ENCODE measurements at regions not wholly inside any gene's neighbourhood (a gene's known extent, or its start where the extent isn't known, plus 50 kb on each side); places are given as distances from the start of the nearest gene placed in this dataset.
"Not testable (repeated sequence)": the region's sequence is repeated elsewhere in the genome, so short reads cannot be mapped to it uniquely, and the experiment has no call there.

DNA sequence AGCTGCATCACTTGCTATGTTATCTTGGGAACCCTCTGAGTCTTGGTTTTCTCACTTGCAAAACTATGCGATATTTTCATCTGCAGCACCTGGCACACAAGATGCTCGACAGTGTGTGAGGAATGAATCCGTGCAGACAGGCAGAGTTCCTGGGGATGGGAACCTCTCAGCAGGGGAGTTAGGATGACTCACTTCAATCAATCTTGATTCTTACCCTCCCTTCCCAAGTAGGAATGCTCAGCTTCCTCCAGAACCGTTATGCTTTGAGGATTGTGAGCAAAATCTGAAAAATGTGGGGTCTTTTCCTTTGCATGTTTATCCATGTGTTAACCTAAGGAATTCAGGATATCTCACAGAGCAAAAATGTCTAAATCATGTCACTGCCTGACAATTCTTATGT is 68.9 kb upstream of the HNF1B start:
- H3K9me1 ChIP-seq (ENCODE audit: control insufficient read depth, extremely low read depth, insufficient read depth, low read length): no peaks in the 10 kb centered on the region
- no peaks in the 10 kb centered on the region for H3K27me3 ChIP-seq (ENCODE audit: control insufficient read depth, extremely low read depth, insufficient read depth, low read length)
- H3K9me3 ChIP-seq (ENCODE audit: control insufficient read depth, low read depth, low read length): no peaks in the 10 kb centered on the region
- TF ChIP-seq CTCF (optimal IDR thresholded peaks at IDR 0.05 in 1 of 3, IDR thresholded peaks at IDR 0.05 in 1 of 3, conservative IDR thresholded peaks at IDR 0.05 in 1 of 3; ENCODE audit: extremely low read depth in 1 of 3, insufficient read depth in 2 of 3, low read length in 3 of 3): no peak
- TF ChIP-seq EZH2 (IDR thresholded peaks at IDR 0.05; ENCODE audit: low read length): no peak
- no peaks in the 10 kb centered on the region for H3K79me2 ChIP-seq (ENCODE audit: control insufficient read depth, insufficient read depth, low read length)
- dilution Hi-C loops (cut with MboI; ENCODE audit: extremely low pct_ligation_motif_present, low sequenced_read_pairs): no loop called here
- H3K9ac ChIP-seq (ENCODE audit: control insufficient read depth, extremely low read depth, insufficient read depth, low read length): no peak overlapping the region
- H3K4me1 ChIP-seq (ENCODE audit: control insufficient read depth, extremely low read depth, insufficient read depth, low read length): peaks cover 19% of the 10 kb centered on the region
- no peak for DNase-seq (ENCODE audit: low read depth, low spot score)
- no peak for FAIRE-seq
- H3K27ac ChIP-seq (ENCODE audit: control insufficient read depth, insufficient read depth, low read length): no peak overlapping the region
- H2AFZ ChIP-seq (ENCODE audit: control insufficient read depth, low read length): no peak overlapping the region
- no peaks in the 10 kb centered on the region for H3K36me3 ChIP-seq (ENCODE audit: control insufficient read depth in 2 of 2, extremely low read depth in 1 of 2, insufficient read depth in 2 of 2, low read length in 2 of 2)
- no peak overlapping the region for H3K4me3 ChIP-seq (ENCODE audit: control insufficient read depth in 2 of 3, extremely low read depth in 1 of 3, insufficient read depth in 2 of 3, low read depth in 1 of 3, low read length in 3 of 3)
- no peaks in the 10 kb centered on the region for H4K20me1 ChIP-seq (ENCODE audit: control insufficient read depth, extremely low read depth, insufficient read depth, low read length)
- H3K4me2 ChIP-seq (ENCODE audit: control insufficient read depth, extremely low read depth, insufficient read depth, low read depth, low read length): no peak overlapping the region

GRCh38 chr17:37808846-37809245 is 64.0 kb upstream of the HNF1B start:
- H3K9me1 ChIP-seq (ENCODE audit: control insufficient read depth, extremely low read depth, insufficient read depth, low read length); H4K20me1 ChIP-seq (ENCODE audit: control insufficient read depth, extremely low read depth, insufficient read depth, low read length); DNase-seq (ENCODE audit: low read depth, low spot score); dilution Hi-C loops (cut with MboI; ENCODE audit: extremely low pct_ligation_motif_present, low sequenced_read_pairs); H3K27ac ChIP-seq (ENCODE audit: control insufficient read depth, insufficient read depth, low read length); H3K36me3 ChIP-seq (ENCODE audit: control insufficient read depth in 2 of 2, extremely low read depth in 1 of 2, insufficient read depth in 2 of 2, low read length in 2 of 2); H3K9ac ChIP-seq (ENCODE audit: control insufficient read depth, extremely low read depth, insufficient read depth, low read length); H2AFZ ChIP-seq (ENCODE audit: control insufficient read depth, low read length); H3K4me1 ChIP-seq (ENCODE audit: control insufficient read depth, extremely low read depth, insufficient read depth, low read length); FAIRE-seq; H3K9me3 ChIP-seq (ENCODE audit: control insufficient read depth, low read depth, low read length); H3K79me2 ChIP-seq (ENCODE audit: control insufficient read depth, insufficient read depth, low read length); H3K4me2 ChIP-seq (ENCODE audit: control insufficient read depth, extremely low read depth, insufficient read depth, low read depth, low read length); H3K4me3 ChIP-seq (ENCODE audit: control insufficient read depth in 2 of 3, extremely low read depth in 1 of 3, insufficient read depth in 2 of 3, low read depth in 1 of 3, low read length in 3 of 3); H3K27me3 ChIP-seq (ENCODE audit: control insufficient read depth, extremely low read depth, insufficient read depth, low read length): not testable (repeated sequence)

GRCh38 chr17:37802712-37803416 is 58.0 kb upstream of the HNF1B start:
- no peak overlapping the region for H3K27ac ChIP-seq (ENCODE audit: control insufficient read depth, insufficient read depth, low read length)
- peaks cover 9% of the 10 kb centered on the region for H3K27me3 ChIP-seq (ENCODE audit: control insufficient read depth, extremely low read depth, insufficient read depth, low read length)
- H4K20me1 ChIP-seq (ENCODE audit: control insufficient read depth, extremely low read depth, insufficient read depth, low read length): no peaks in the 10 kb centered on the region
- dilution Hi-C loops (cut with MboI; ENCODE audit: extremely low pct_ligation_motif_present, low sequenced_read_pairs): no loop called here
- H3K4me2 ChIP-seq (ENCODE audit: control insufficient read depth, extremely low read depth, insufficient read depth, low read depth, low read length): no peak overlapping the region
- peaks cover 2% of the 10 kb centered on the region for H3K9me1 ChIP-seq (ENCODE audit: control insufficient read depth, extremely low read depth, insufficient read depth, low read length)
- no peaks in the 10 kb centered on the region for H3K79me2 ChIP-seq (ENCODE audit: control insufficient read depth, insufficient read depth, low read length)
- H2AFZ ChIP-seq (ENCODE audit: control insufficient read depth, low read length): no peak overlapping the region
- H3K4me1 ChIP-seq (ENCODE audit: control insufficient read depth, extremely low read depth, insufficient read depth, low read length): no peaks in the 10 kb centered on the region
- DNase-seq (ENCODE audit: low read depth, low spot score) (no peak), FAIRE-seq (no peak)
- H3K9me3 ChIP-seq (ENCODE audit: control insufficient read depth, low read depth, low read length): no peaks in the 10 kb centered on the region
- TF ChIP-seq EZH2 (IDR thresholded peaks at IDR 0.05; ENCODE audit: low read length): no peak
- no peak for TF ChIP-seq CTCF (optimal IDR thresholded peaks at IDR 0.05 in 1 of 3, IDR thresholded peaks at IDR 0.05 in 1 of 3, conservative IDR thresholded peaks at IDR 0.05 in 1 of 3; ENCODE audit: extremely low read depth in 1 of 3, insufficient read depth in 2 of 3, low read length in 3 of 3)
- H3K36me3 ChIP-seq (ENCODE audit: control insufficient read depth in 2 of 2, extremely low read depth in 1 of 2, insufficient read depth in 2 of 2, low read length in 2 of 2): no peaks in the 10 kb centered on the region
- H3K9ac ChIP-seq (ENCODE audit: control insufficient read depth, extremely low read depth, insufficient read depth, low read length): no peak overlapping the region
- H3K4me3 ChIP-seq (ENCODE audit: control insufficient read depth in 2 of 3, extremely low read depth in 1 of 3, insufficient read depth in 2 of 3, low read depth in 1 of 3, low read length in 3 of 3): no peak overlapping the region

Measured in keratinocyte (primary cell).